ENCODE measurements at regions not wholly inside any gene's neighbourhood (a gene's known extent, or its start where the extent isn't known, plus 50 kb on each side); places are given as distances from the start of the nearest gene placed in this dataset.

DNA sequence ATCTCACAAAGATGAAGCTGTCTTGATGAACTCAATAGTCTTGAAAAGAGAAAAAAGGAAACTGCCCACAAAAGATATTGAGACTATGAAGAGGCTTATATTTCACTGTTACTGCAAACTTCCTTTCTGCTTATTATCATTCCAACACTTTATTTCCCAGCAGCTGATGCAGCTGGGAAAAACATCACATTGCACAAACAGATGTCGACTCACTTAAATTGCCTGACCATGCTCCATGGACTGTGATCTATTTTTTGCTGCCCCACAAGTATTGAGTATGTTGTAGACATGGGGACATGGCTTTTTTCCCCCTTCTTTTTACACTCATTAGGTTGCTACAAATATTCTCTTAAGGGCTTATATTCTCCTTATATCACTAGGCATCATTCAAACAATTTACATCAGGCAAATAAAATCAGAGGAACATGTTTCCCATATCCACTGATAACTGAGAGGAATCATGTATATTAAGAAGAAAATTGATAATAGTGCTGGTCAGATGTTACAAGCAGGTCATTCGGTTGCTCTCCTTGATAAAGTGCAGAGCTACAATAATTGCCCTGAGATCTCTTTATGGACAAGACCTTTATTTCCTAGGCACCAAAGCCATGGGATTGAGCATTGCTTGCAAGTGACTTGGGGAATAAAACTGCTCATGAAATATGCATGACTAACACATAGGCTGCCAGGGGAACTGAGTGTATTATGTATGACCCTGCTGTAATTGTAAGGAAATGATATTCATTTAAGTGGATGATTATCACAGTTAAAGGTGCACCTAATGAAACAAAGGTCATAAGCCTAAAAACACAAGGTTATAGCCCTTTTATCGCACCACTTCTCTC lies 509.9 kb downstream of the ZNF608 start:
- DNase-seq (ENCODE audit: low read depth) = peak; percentile 18
- no peak overlapping the region for H3K4me3 ChIP-seq (ENCODE audit: low read depth, low read length)

- no peak for DNase-seq (ENCODE audit: low read depth)
- H3K4me3 ChIP-seq (ENCODE audit: low read depth, low read length) = no peak overlapping the region
These were observed 510.9 kb downstream of the ZNF608 start for GRCh38 chr5:124235576-124235975.

DNA sequence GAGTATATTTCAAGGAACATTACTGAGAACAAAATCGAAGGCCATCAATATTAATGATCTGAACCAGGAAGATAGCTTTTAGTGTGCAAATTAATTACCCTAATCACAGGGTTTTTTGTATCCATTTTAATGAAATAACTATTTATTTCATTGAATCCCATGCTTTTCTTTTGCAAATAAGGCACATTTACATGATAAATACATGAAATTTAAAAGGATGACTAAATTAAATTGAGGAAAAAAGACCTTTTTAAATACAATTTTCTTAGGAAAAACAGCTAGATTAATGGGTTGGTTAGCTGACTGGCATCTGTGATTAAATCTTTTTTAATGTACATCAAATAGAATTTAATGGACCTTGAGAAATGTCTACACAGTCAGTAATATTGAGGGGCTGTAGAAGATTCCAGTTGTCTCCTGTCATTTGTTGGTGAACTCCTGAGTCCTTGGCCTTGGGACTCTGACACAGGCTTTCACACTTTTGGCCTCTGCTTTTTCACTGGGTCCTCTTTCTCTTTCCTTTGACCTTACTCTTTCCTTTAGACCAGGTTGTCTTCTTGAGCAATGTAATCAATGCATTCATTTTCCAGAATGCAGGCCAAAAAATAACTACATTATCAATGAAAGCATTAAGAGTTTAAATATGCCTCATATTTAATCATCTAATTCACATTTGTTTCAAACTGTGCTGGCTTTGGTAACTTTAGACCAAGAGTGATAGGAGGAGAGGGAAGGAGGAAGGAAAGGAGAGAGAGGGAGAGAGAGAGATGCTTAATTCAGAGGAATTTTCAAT lies 511.5 kb downstream of the ZNF608 start:
- no peak overlapping the region for H3K4me3 ChIP-seq (ENCODE audit: low read depth, low read length)
- no peak for DNase-seq (ENCODE audit: low read depth)

- H3K4me3 ChIP-seq (ENCODE audit: low read depth, low read length) = no peak overlapping the region
- no peak for DNase-seq (ENCODE audit: low read depth)
These were observed 512.2 kb downstream of the ZNF608 start for GRCh38 chr5:124234022-124234769.

DNA sequence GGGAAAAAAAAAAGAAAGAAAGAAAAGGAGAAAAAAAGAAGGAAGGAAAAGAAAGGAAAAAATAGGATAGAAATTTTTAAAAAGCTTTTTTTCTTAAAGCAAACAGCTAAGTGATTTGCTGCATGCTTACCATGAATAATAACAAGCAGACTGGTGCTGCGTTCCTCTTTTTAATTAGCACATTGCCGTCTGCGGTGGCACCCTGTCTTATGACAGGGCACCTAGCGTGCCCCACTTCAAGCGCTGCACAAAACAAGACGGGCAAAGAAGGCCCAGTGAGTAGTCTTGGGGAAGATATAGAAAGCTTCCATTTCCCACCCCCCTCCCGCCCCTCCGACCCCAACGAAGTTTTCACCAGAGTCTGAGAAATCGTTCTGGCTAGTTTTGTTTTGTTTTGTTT lies 513.9 kb downstream of the ZNF608 start:
- no peak for DNase-seq (ENCODE audit: low read depth)
- H3K4me3 ChIP-seq (ENCODE audit: low read depth, low read length) = no peak overlapping the region

DNA sequence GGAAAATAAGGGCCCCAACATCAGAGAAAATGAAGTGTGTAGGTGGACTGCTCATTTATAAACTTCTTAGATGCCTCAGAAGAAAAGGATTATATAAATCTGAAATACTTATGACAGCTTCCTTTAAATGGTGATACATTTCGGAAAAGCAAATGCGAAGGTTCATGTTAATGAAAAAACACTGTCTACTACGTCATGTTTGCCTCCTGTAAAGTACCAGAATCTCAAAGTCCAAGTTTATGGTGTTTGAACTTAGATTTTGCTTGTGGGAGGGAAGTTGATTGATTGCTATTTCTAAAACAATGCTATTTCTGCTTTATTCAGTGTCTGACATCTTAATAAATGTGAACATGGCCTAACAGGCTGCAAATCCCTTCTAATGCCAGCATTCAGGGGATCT lies 514.6 kb downstream of the ZNF608 start:
- no peak for DNase-seq (ENCODE audit: low read depth)
- no peak overlapping the region for H3K4me3 ChIP-seq (ENCODE audit: low read depth, low read length)

- no peak for DNase-seq (ENCODE audit: low read depth)
- no peak overlapping the region for H3K4me3 ChIP-seq (ENCODE audit: low read depth, low read length)
These were observed 515.2 kb downstream of the ZNF608 start for GRCh38 chr5:124231230-124231629.

GRCh38 chr5:124230456-124230855 lies 516.0 kb downstream of the ZNF608 start:
- no peak overlapping the region for H3K4me3 ChIP-seq (ENCODE audit: low read depth, low read length)
- no peak for DNase-seq (ENCODE audit: low read depth)

GRCh38 chr5:124229352-124229751 lies 517.1 kb downstream of the ZNF608 start:
- H3K4me3 ChIP-seq (ENCODE audit: low read depth, low read length) = no peak overlapping the region
- DNase-seq (ENCODE audit: low read depth) = no peak

DNA sequence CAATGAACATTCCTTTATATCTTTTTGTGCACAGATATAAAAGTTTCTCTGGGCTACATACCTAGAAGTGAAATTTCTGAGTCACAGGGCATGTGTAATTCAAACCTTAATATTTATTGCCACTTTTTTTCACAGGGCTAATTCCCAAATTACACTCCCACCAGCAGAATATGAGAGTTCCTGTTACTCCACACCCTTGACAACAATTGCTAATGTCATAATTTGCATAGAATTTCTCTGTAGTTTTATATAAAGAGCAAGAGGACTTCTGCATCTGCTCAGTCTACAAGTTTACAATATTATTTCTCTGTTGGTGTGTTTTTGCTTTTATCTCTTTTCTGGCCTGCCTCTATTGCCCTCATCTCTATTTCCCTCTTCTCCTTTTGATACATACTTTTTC lies 518.5 kb downstream of the ZNF608 start:
- no peak overlapping the region for H3K4me3 ChIP-seq (ENCODE audit: low read depth, low read length)
- no peak for DNase-seq (ENCODE audit: low read depth)

GRCh38 chr5:124220418-124220817 lies 526.0 kb downstream of the ZNF608 start:
- no peak overlapping the region for H3K4me3 ChIP-seq (ENCODE audit: low read depth, low read length)
- DNase-seq (ENCODE audit: low read depth) = no peak

GRCh38 chr5:124212934-124213333 lies 533.5 kb downstream of the ZNF608 start:
- H3K4me3 ChIP-seq (ENCODE audit: low read depth, low read length) = no peak overlapping the region
- DNase-seq (ENCODE audit: low read depth) = no peak

- no peak overlapping the region for H3K4me3 ChIP-seq (ENCODE audit: low read depth, low read length)
- no peak for DNase-seq (ENCODE audit: low read depth)
These were observed 536.1 kb downstream of the ZNF608 start for GRCh38 chr5:124210111-124210910.

DNA sequence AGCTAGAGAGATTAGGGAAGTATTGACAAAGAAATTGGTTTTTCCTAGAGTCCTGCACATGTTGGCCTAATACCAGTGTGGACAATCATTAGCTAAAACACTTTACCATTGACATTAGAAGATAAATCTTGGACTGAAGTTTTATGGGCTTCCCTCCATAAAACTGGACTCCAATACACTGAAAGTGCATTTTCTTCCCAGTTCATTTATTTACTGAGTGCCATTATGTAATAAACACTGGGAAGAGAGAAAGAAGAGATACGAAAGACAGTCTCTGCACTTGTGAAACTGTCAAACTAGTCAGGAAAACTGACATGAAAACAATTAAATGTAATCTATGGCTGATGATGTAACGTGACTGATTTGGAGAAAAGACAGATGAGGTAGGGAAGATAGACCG lies 539.3 kb downstream of the ZNF608 start:
- DNase-seq (ENCODE audit: low read depth) = no peak
- H3K4me3 ChIP-seq (ENCODE audit: low read depth, low read length) = no peak overlapping the region

GRCh38 chr5:124206540-124206939 lies 539.9 kb downstream of the ZNF608 start:
- DNase-seq (ENCODE audit: low read depth) = no peak
- H3K4me3 ChIP-seq (ENCODE audit: low read depth, low read length) = no peak overlapping the region

GRCh38 chr5:124203303-124203702 lies 543.1 kb downstream of the ZNF608 start:
- no peak overlapping the region for H3K4me3 ChIP-seq (ENCODE audit: low read depth, low read length)
- DNase-seq (ENCODE audit: low read depth) = no peak

- H3K4me3 ChIP-seq (ENCODE audit: low read depth, low read length) = no peak overlapping the region
- DNase-seq (ENCODE audit: low read depth) = no peak
These were observed 546.1 kb downstream of the ZNF608 start for GRCh38 chr5:124200381-124200780.

DNA sequence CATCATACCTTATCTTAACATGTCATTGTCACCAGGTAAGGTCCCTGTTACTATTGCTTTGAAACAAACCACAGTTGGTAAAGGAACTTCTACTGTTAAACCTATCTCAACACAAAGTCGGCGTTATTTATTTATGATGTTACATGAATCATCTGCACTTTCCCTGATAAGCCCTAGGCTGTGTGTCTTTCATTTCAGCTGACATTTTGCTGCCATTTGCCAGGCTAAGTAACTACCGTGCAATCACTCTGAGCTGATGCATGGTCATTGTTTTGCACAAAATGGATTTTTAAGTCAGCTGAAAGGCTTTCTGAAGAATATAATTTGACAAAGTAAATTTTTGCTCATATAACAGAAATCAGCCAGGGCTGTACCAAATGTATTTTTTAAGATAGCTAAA lies 546.5 kb downstream of the ZNF608 start:
- DNase-seq (ENCODE audit: low read depth) = no peak
- H3K4me3 ChIP-seq (ENCODE audit: low read depth, low read length) = no peak overlapping the region

DNA sequence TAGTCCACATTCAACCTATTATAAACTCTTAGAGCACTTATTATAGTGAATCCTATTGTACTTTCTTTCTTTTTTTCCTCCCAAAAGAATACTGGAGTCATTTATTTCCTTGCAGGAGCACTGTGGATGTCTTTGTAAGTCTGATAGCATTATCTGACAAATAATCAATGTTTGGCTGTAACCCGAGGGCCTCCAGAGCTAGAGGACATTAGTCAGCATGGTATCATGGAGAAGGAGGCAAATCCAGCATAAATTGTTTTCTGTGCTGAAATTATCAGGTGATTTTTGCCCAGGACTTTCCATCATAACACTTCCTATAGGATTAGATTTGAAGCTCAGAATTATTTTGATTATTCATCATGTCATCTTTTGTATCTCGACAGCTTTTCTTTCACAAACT lies 551.0 kb downstream of the ZNF608 start:
- DNase-seq (ENCODE audit: low read depth) = no peak
- H3K4me3 ChIP-seq (ENCODE audit: low read depth, low read length) = no peak overlapping the region
